GM18909 (cell line): ENCODE measurements at regions not wholly inside any gene's neighbourhood (a gene's known extent, or its start where the extent isn't known, plus 50 kb on each side); places are given as distances from the start of the nearest gene placed in this dataset.
A peak's percentile ranks its signal among the peaks of the same experiment; 100 is the strongest.

Experiments
- ATAC-seq: cut with Tn5 transposase; IDR thresholded peaks from one replicate; pipeline ENCODE4 v1.9.1; 2021; ENCODE audit warnings: mild to moderate bottlenecking; ENCODE audit not compliant: unreplicated experiment, poor library complexity

DNA sequence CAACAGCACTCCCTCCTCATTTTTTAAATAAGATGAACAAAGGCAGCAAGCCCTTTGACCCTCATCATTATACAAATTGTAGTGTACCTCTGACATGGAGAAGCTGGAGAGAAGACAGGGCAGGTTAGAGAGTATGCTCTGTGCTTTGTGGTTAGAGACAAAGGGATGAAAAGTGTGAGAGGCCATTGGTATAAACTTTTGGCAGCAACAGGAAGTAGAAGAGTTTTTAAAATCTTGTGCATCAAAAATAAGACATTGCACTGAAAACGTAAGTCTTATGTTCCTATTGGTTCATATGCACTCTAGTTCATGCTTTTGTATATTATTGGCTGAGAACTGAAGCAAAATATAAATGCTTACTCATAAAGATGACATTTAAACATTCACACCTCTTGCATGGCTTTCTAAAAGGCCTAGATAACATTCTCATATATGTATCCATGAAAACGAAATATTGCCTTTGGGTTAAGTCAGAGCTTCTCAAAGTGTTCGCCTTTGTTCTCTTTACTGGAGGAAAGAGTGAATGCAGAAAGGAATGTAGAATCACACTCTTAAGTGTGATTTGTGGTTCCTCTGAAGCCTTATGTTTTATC is 158.0 kb downstream of the PALM2AKAP2 start:
- ATAC-seq: no peak

GRCh38 chr9:109939698-109940342 is 159.8 kb downstream of the PALM2AKAP2 start:
- ATAC-seq: no peak

GRCh38 chr9:109940561-109940960 is 160.6 kb downstream of the PALM2AKAP2 start:
- ATAC-seq: no peak

DNA sequence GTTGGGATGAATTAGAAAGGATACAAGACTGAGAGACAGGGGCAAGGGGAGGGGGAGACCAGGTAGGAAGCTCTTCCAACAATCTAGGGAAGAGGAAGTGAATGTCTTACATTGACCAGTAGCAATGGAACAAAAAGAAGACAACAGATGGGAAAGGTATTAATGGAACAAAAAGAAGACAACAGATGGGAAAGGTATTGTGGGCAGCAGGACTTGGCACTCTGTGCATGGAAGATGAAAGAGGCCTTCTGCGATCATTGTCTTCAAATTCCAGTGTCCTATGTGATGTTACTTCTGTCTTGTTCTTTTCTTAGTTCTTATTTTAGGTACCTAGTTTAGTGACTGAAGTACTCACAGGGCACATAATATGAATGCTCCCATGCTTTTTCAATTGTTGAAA is 161.8 kb downstream of the PALM2AKAP2 start:
- no peak for ATAC-seq

- no peak for ATAC-seq
Observed at GRCh38 chr9:109945573-109945972, 165.6 kb downstream of the PALM2AKAP2 start.

DNA sequence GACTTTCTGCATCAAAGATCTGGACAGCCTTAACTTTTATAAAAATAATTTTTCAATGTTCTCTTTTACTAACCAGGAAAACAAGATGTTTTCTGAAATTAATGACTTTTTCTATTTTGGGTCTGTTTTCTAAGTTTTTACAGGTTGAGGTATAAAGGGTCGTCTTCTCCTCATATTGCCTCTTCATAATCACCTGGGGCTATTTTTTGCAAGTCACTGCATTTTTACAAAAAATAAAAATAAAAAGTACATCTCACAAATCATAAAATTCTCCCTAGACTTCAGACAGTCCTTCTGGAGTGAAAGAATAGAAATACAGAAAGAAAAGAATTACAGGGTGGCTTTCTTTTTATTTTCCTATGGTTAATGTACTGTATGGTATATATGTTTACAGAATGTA is 168.5 kb downstream of the PALM2AKAP2 start:
- ATAC-seq: no peak

DNA sequence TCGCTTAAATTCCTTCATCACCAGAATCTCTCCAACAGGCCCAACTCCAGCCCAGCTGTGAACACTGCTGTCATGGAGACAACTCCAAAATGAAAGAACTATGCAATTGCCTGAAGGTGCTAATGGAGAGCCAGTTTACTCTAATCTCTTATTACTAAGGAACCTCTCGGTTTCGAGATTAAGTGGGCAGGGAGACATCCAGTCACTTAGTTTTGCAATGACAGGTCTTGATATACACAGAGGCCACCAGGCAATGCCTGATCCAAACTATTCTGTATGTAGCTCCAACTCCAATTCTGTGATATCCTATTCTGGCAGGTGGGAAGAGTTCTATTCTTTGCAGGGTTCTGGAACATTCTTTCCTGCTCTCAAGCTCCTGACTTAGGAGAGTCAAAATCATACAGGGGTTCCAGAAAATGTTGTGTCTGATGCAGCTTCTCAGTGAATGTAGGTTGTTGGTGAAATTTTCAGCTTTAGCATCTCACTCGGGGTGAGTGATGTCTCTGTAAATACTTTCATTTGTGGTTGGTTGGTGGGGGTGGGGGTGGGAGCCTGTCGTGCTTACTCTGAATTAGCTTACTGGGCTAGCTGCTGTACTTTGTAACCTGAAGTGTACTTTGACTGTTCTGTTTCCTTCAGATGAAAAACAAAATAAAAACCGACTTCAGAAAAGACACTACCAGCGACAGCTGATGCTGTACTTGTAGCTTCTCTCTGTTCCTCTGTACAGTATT is 170.9 kb downstream of the PALM2AKAP2 start:
- peak; percentile 59 for ATAC-seq

- no peak for ATAC-seq
Observed at GRCh38 chr9:109953300-109953699, 173.3 kb downstream of the PALM2AKAP2 start.

GRCh38 chr9:109953813-109954497 is 174.0 kb downstream of the PALM2AKAP2 start:
- no peak for ATAC-seq

- no peak for ATAC-seq
Observed at GRCh38 chr9:109956717-109957440, 176.9 kb downstream of the PALM2AKAP2 start.

DNA sequence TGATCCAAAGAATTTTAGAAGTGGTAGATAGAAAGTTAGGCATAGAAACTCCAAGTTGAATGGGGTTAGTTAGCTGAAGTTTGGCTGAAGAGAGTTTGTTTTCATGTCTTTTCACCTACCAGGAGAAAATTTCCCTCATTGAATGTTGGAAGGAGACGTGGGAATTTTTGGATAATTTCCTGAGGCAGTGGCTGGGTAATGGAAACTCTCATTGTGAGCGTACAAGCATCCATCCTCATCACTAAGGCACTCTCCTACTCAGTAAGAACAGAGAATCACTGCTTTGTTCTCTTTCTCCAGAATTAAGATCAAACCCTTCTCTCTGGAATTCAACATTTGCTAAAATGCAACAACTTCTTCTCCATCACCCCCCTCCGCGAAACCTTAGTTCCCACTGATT is 179.7 kb downstream of the PALM2AKAP2 start:
- ATAC-seq: no peak

DNA sequence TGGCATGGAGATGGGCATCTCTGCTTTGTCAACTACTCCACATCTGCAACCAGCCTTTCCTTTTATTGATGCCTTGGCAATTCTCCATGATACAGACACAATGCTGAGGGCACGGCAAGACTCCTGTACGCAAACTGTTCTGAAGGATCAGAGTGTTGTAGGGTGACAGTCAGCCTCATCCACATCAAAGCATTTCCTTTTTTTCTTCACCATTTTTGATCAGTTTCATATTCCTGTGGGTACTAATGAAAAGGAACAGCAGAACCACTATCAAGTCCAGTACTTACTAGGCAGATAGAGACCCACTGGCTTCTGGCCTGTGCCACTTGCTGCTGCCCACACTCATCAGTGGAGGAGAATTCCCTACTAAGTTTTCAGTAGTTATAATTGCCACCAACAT is 181.6 kb downstream of the PALM2AKAP2 start:
- no peak for ATAC-seq

- no peak for ATAC-seq
Observed at GRCh38 chr9:109962215-109962614, 182.2 kb downstream of the PALM2AKAP2 start.

DNA sequence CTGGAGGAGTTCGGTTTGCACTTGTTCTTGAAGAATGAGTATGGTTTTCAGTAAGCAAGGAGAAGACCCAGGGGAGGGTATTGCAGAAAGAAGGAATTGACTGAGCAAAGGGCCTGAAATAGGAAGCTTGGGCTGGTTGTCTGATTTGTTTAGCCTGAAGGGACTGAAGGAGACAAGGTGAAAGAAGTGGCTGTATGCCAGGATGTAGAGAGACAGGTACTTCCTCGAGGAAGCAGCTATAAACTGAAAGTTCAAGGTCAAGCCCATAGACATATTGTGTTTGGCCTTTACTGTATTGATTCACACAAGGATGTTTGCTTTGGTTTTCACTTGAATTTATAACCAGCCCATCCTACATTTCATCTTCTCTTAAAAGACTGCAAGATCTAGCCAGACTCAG is 183.1 kb downstream of the PALM2AKAP2 start:
- no peak for ATAC-seq

- ATAC-seq: peak; percentile 51
Observed at GRCh38 chr9:109966643-109967368, 186.8 kb downstream of the PALM2AKAP2 start.

- ATAC-seq: peak; percentile 26
Observed at GRCh38 chr9:109967651-109968642, 187.9 kb downstream of the PALM2AKAP2 start.

DNA sequence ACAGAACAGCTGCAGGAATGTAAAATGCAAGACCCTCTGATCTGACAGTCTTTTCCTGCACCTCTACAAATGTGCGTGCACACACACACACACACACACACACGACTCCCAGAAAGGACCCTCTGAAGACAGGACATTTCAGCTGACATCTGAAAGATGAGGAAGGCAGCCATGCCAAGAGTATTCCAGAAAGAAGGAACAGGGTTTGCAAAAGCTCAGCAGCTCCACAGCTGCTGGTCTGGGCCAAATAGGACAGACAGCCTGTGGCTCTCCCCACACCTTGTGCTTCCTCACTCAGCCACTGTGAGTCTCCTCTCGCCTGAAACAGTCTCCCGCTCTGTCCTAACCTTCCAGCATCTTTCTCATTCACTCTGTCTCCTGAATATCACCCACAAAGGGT is 189.0 kb downstream of the PALM2AKAP2 start:
- no peak for ATAC-seq

- no peak for ATAC-seq
Observed at GRCh38 chr9:109969573-109970237, 189.7 kb downstream of the PALM2AKAP2 start.
